M059J (cell line): ENCODE measurements at regions not wholly inside any gene's neighbourhood (a gene's known extent, or its start where the extent isn't known, plus 50 kb on each side); places are given as distances from the start of the nearest gene placed in this dataset.
A peak's percentile ranks its signal among the peaks of the same experiment; 100 is the strongest.

Experiments used
- DNase-seq: peaks from one replicate; pipeline ENCODE4 v3.0.0-alpha.2; 2012; ENCODE audit warnings: low read depth

- no peak for DNase-seq
These were observed 50.0 kb upstream of the TRPM1 start for GRCh38 chr15:31151301-31152233.

- no peak for DNase-seq
These were observed 52.0 kb upstream of the TRPM1 start for GRCh38 chr15:31153531-31153930.

GRCh38 chr15:31155151-31155550 is 53.6 kb upstream of the TRPM1 start:
- DNase-seq = no peak

GRCh38 chr15:31156226-31156625 is 54.7 kb upstream of the TRPM1 start:
- no peak for DNase-seq

GRCh38 chr15:31156808-31157207 is 55.3 kb upstream of the TRPM1 start:
- DNase-seq = no peak

- no peak for DNase-seq
These were observed 56.1 kb upstream of the TRPM1 start for GRCh38 chr15:31157644-31158069.

- DNase-seq = no peak
These were observed 57.5 kb upstream of the TRPM1 start for GRCh38 chr15:31158858-31159569.

- DNase-seq = no peak
These were observed 58.3 kb upstream of the TRPM1 start for GRCh38 chr15:31159837-31160236.

DNA sequence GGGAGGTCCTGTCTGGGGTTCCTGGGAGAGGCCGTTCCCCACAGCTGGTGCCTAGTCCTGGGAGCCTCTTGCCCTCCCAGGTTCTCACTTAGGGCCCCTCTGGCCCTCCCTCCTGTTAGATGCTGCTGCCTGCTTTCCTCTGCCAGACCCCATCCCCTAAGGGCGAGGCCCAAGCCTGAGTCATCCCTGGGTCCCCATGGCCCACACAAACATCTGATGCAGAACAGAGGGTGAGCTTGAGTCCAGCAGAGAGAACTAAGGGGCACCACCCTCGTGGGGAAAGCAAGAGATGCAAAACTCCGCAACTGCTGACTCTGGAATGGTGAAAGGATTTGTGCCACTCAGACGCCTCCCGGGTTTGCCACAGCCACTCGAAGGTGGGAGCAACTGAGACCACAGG is 58.8 kb upstream of the TRPM1 start:
- no peak for DNase-seq

DNA sequence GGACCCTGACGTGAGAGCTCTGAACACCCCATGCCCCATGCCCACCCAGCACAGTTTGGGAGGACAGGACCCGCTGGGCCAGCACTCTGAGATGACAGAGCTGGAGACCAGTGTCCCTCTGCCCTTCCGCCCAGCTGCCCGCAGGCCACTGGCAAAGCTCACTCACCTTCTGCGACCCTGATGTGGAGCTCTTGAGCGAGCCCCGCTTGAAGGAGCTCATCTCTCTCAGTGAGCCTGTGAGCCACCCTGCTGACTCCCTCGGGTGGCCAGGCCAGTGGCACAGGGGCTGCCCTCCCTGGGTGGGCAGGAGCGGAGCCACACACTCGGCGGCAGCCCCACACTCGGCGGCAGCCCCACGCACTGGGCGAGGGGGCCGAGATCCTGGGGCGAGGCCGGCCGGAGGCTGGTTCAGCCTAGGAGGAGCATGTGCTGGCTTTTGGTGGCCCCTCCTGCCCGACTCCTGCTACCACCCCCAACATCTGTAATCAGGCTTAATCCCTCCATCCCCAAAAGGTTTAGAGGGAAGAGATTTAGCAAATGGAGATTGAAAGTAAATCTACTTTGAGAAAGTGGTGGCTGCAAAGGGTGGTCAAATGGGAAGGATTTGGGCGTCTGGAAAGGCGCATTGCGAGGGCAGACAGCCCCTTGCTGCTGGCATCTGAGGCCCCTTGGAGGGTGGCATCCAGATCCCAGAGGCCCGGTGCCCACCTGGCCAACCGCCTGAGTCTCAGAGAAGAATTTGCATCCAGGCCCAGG is 59.4 kb upstream of the TRPM1 start:
- DNase-seq = no peak

GRCh38 chr15:31161951-31162350 is 60.4 kb upstream of the TRPM1 start:
- no peak for DNase-seq

GRCh38 chr15:31162721-31163510 is 61.4 kb upstream of the TRPM1 start:
- no peak for DNase-seq

DNA sequence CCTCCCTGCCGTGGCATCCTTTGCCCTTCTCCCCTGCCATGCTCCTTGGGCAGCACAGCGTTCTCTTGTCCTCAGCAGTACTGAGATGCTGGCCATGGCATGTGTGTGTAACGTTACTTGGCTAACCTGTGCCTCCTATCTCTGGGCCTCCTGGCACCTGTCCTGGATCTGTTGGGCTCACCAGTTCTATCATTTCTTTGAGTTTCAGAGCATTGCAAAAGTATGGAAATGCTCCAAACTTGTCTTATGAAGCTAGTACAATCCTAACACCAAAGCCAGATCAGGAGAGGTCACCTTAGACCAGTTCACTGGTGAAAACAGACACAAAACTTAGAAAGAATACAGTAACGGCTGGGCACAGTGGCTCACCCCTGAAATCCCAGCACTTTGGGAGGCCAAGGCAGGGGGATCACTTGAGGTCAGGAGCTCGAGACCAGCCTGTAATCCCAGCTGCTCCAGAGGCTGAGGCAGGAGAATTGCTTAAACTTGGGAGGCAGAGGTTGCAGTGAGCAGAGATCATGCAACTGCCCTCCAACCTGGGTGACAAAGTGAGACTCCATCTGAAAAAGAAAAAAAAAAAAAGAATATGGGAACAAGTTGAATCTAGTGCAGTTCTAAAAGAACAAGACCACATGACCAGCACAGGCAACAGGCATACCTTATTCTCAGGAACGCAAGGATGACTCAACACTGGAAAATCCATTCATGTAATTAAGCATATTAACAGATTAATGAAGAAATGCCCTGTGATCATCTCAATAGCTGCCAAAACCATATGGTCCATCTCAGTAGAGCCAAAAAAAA is 62.4 kb upstream of the TRPM1 start:
- peak; percentile 11 for DNase-seq

GRCh38 chr15:31164573-31164912 is 63.0 kb upstream of the TRPM1 start:
- DNase-seq = no peak

GRCh38 chr15:31169558-31169957 is 68.0 kb upstream of the TRPM1 start:
- DNase-seq = no peak

- no peak for DNase-seq
These were observed 70.2 kb upstream of the TRPM1 start for GRCh38 chr15:31171731-31172130.

DNA sequence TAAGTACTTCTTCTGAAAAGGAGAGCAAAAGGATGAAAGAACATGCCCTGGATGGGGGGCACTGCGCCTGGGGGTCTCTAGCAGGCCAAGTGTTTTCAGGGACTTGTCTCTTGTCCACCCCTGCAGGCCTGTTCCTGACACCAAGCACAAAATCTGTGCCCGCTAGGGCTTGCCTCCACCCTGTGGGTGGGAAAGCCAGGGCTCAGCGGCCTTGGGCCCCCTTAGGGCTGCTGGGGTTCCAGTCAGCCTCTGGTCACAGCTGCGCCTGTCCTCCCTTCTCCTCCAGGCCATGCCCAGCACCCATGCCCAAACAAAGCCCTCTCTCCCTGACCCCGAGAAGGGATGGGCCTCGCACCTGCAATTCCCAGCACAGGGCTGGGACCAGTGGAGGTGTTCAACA is 71.1 kb upstream of the TRPM1 start:
- no peak for DNase-seq

DNA sequence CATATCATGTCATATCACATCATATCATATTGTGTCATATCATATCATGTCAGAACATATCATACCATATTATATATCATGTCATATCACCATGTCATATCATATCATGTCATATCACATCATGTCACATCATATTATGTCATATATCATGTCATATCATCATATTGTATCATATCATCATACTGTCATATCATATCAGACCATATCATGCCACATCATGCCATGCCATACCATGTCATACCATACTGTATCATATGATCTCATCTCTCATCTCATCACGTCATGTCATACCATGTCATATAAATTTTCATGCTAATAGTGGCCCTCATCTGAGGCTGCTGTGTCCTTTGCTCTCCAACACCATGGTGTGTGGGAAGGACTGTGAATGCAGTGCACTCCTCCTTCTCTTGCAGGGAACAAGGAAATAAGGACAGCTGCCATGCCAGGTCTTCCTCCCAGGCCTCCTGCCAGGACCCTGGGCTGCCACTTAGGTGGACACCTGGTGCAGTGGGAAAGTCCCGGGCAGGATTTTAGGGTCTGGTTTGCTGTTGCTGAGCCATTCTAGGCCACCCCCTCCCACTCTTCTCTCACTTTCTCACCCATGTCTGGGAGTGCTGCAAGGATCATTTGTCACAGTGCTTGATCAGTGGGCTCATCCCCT is 72.4 kb upstream of the TRPM1 start:
- no peak for DNase-seq

GRCh38 chr15:31175484-31175883 is 74.0 kb upstream of the TRPM1 start:
- DNase-seq = no peak

GRCh38 chr15:31177951-31178350 is 76.4 kb upstream of the TRPM1 start:
- DNase-seq = no peak
